Prostate gland (tissue), 2 donors: ENCODE measurements at regions not wholly inside any gene's neighbourhood (a gene's known extent, or its start where the extent isn't known, plus 50 kb on each side); places are given as distances from the start of the nearest gene placed in this dataset.

Source experiments
- POLR2A ChIP-seq: fragments of 450-650 bp; IDR thresholded peaks from one replicate; pipeline ENCODE4 v1.6.1; 2016; ENCODE audit warnings: antibody characterized with exemption, mild to moderate bottlenecking
- POLR2AphosphoS5 ChIP-seq: sonication (generic); formaldehyde crosslinking; IDR thresholded peaks from one replicate; pipeline ENCODE4 v1.6.1; 2017; ENCODE audit warnings: antibody characterized with exemption
- TF ChIP-seq, protein P1 (sequence below), 4 experiments: fragments of 200-600 bp in 2 of 4; fragments of 450-650 bp in 2 of 4; sonication (generic) in 2 of 4; IDR thresholded peaks; 1 replicate in 3 of 4; 2 replicates in 1 of 4; pipeline ENCODE4 v1.5.1; 2016 to 2019; ENCODE audit warnings: antibody characterized with exemption in 4 of 4, mild to moderate bottlenecking in 2 of 4, moderate library complexity in 2 of 4

DNA sequence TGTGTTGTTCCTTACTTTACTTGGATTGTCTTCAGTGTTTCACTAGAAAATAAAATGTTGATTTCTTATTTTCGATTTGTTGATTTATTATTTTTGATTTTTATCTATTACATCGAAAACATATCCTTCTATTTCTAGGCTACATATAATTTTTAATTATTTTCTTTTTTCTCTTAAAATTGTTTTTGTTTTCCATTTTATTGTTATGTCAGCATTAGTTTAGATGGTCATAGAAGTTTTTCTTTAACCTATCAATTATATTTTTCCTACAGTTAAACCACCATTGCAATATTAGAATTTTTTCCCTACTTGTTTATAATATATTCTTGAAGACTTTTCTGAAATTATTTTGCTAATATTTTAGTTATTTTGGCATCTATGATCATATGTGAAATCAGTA is 1685.1 kb downstream of the RPA4 start:
- TF ChIP-seq POLR2A (no peak), POLR2AphosphoS5 (no peak)
- TF ChIP-seq, protein P1, sequence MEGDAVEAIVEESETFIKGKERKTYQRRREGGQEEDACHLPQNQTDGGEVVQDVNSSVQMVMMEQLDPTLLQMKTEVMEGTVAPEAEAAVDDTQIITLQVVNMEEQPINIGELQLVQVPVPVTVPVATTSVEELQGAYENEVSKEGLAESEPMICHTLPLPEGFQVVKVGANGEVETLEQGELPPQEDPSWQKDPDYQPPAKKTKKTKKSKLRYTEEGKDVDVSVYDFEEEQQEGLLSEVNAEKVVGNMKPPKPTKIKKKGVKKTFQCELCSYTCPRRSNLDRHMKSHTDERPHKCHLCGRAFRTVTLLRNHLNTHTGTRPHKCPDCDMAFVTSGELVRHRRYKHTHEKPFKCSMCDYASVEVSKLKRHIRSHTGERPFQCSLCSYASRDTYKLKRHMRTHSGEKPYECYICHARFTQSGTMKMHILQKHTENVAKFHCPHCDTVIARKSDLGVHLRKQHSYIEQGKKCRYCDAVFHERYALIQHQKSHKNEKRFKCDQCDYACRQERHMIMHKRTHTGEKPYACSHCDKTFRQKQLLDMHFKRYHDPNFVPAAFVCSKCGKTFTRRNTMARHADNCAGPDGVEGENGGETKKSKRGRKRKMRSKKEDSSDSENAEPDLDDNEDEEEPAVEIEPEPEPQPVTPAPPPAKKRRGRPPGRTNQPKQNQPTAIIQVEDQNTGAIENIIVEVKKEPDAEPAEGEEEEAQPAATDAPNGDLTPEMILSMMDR (IDR thresholded peaks at IDR 0.05): no peak
